Activated CD8-positive, alpha-beta T cell treated with anti-CD3 and anti-CD28 coated beads for 36 hours (primary cell): ENCODE measurements at regions not wholly inside any gene's neighbourhood (a gene's known extent, or its start where the extent isn't known, plus 50 kb on each side); places are given as distances from the start of the nearest gene placed in this dataset.

Experiments
- ATAC-seq: fragments of 200-7000 bp; cut with Tn5 transposase; one replicate; pipeline ENCODE4 v1.10.0; 2021; ENCODE audit warnings: mild to moderate bottlenecking, moderate library complexity
- CTCF ChIA-PET: fragments of 350-600 bp; sonication (Branson Sonifier 250); formaldehyde crosslinking; loops from one replicate; lab custom pipeline; 2021; ENCODE audit warnings: antibody characterized with exemption; lab: Charles Lee
- POLR2A ChIA-PET: fragments of 350-600 bp; sonication (Branson Sonifier 250); formaldehyde crosslinking; loops from one replicate; lab custom pipeline; 2021; ENCODE audit warnings: antibody characterized with exemption; lab: Charles Lee
- DNase-seq: peaks from one replicate; pipeline ENCODE4 v3.0.0-alpha.2; 2020
- H3K27ac Mint-ChIP-seq: one replicate; pipeline ENCODE4 v1.8.0; 2021; ENCODE audit warnings: mild to moderate bottlenecking, mixed read lengths
- H3K27me3 Mint-ChIP-seq: one replicate; pipeline ENCODE4 v1.8.0; 2021; ENCODE audit warnings: mixed read lengths
- H3K36me3 Mint-ChIP-seq: one replicate; pipeline ENCODE4 v1.8.0; 2021; ENCODE audit warnings: low read depth, mixed read lengths
- H3K4me1 Mint-ChIP-seq: one replicate; pipeline ENCODE4 v1.8.0; 2021; ENCODE audit warnings: low read depth, mixed read lengths
- H3K4me3 Mint-ChIP-seq: one replicate; pipeline ENCODE4 v1.8.0; 2021; ENCODE audit warnings: mild to moderate bottlenecking, moderate library complexity, mixed read lengths
- H3K9me3 Mint-ChIP-seq: one replicate; pipeline ENCODE4 v1.8.0; 2021; ENCODE audit warnings: mixed read lengths
- CTCF ChIP-seq: fragments of 200-600 bp; IDR thresholded peaks from one replicate; pipeline ENCODE4 v1.8.0; 2022; ENCODE audit warnings: antibody characterized with exemption, mild to moderate bottlenecking
- intact Hi-C: fragments of 100-400 bp; cut with micrococcal nuclease; formaldehyde crosslinking; loops from one replicate; pipeline ENCODE4 v1.10.0; 2022

- ATAC-seq (no peak), DNase-seq (no peak)
- POLR2A ChIA-PET: no interaction called here
- CTCF ChIA-PET: no interaction called here
- Mint-ChIP-seq H3K4me1 (no peaks in the 10 kb centered on the region), H3K4me3 (no peak overlapping the region), H3K27me3 (no peaks in the 10 kb centered on the region), H3K36me3 (peaks cover 4% of the 10 kb centered on the region), H3K9me3 (peaks cover 5% of the 10 kb centered on the region), H3K27ac (no peak overlapping the region)
- TF ChIP-seq CTCF: no peak
- intact Hi-C loops: no loop called here
These were observed 145.5 kb upstream of the AFF2 start for GRCh38 chrX:148354916-148355315.

- ATAC-seq (no peak), DNase-seq (no peak)
- peaks cover 5% of the 10 kb centered on the region for H3K4me1 Mint-ChIP-seq
- no peaks in the 10 kb centered on the region for H3K36me3 Mint-ChIP-seq
- CTCF ChIA-PET: no interaction called here
- no peak overlapping the region for H3K27ac Mint-ChIP-seq
- POLR2A ChIA-PET: no interaction called here
- no peak overlapping the region for H3K4me3 Mint-ChIP-seq
- intact Hi-C loops: no loop called here
- no peaks in the 10 kb centered on the region for H3K27me3 Mint-ChIP-seq
- no peaks in the 10 kb centered on the region for H3K9me3 Mint-ChIP-seq
- TF ChIP-seq CTCF: no peak
These were observed 138.8 kb upstream of the AFF2 start for GRCh38 chrX:148361641-148362040.

GRCh38 chrX:148363471-148364235, 136.8 kb upstream of the AFF2 start:
- Mint-ChIP-seq H3K9me3 (no peaks in the 10 kb centered on the region), H3K36me3 (no peaks in the 10 kb centered on the region), H3K4me1 (peaks cover 15% of the 10 kb centered on the region), H3K27me3 (no peaks in the 10 kb centered on the region), H3K27ac (no peak overlapping the region), H3K4me3 (no peak overlapping the region)
- intact Hi-C loops: no loop called here
- ChIA-PET POLR2A (no interaction called here), CTCF (no interaction called here)
- ATAC-seq (no peak), DNase-seq (no peak)
- TF ChIP-seq CTCF: no peak

GRCh38 chrX:148365233-148365632, 135.2 kb upstream of the AFF2 start:
- ChIA-PET POLR2A (interaction anchor here (0.7 kb wide), 1 partner anchor 725 kb away, joined by 3 read pairs; no protein-coding TSS in a partner anchor), CTCF (no interaction called here)
- TF ChIP-seq CTCF: no peak
- Mint-ChIP-seq H3K4me3 (no peak overlapping the region), H3K9me3 (no peaks in the 10 kb centered on the region), H3K36me3 (no peaks in the 10 kb centered on the region), H3K27ac (no peak overlapping the region), H3K4me1 (peaks cover 15% of the 10 kb centered on the region), H3K27me3 (no peaks in the 10 kb centered on the region)
- intact Hi-C loops: no loop called here
- no peak for DNase-seq
- ATAC-seq: no peak

DNA sequence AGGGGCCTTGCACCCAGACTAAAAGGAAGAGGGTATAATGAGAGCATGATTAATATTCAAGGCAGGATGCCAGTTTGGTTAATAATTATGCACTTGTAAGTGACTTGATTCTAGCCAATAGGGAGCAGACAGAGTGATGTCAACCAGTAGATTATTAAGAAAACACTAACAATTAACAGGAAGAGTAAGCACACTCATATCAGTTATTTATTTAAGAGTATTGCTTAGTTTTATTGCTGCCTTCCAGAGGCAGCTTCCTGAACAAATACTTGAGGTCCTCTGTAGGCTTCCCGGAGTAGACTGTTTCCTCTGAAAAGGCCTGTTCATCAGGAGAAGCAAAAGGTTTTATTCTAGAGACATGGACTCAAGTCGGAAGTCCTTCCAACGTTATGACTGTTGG, 129.1 kb upstream of the AFF2 start:
- H3K9me3 Mint-ChIP-seq: peaks cover 5% of the 10 kb centered on the region
- H3K27ac Mint-ChIP-seq: no peak overlapping the region
- DNase-seq (no peak), ATAC-seq (no peak)
- H3K4me1 Mint-ChIP-seq: peaks cover 10% of the 10 kb centered on the region
- TF ChIP-seq CTCF: no peak
- ChIA-PET POLR2A (no interaction called here), CTCF (no interaction called here)
- intact Hi-C loops: no loop called here
- H3K4me3 Mint-ChIP-seq: no peak overlapping the region
- no peaks in the 10 kb centered on the region for H3K36me3 Mint-ChIP-seq
- no peaks in the 10 kb centered on the region for H3K27me3 Mint-ChIP-seq
